HUES6 (cell line): ENCODE measurements at regions not wholly inside any gene's neighbourhood (a gene's known extent, or its start where the extent isn't known, plus 50 kb on each side); places are given as distances from the start of the nearest gene placed in this dataset.

Experiments
- H3K27ac ChIP-seq: 2 replicates; pipeline ENCODE4 v1.7.0; 2013; ENCODE audit warnings: low read depth, mild to moderate bottlenecking, low read length, inconsistent platforms
- H3K27me3 ChIP-seq: 2 replicates; pipeline ENCODE4 v1.6.1; 2013; ENCODE audit warnings: low read length; ENCODE audit not compliant: control insufficient read depth, insufficient read depth
- H3K36me3 ChIP-seq: 2 replicates; pipeline ENCODE4 v1.6.1; 2013; ENCODE audit warnings: low read length; ENCODE audit not compliant: control insufficient read depth, insufficient read depth
- H3K4me1 ChIP-seq: 2 replicates; pipeline ENCODE4 v1.6.1; 2013; ENCODE audit warnings: low read length; ENCODE audit not compliant: control insufficient read depth, insufficient read depth
- H3K4me3 ChIP-seq: 2 replicates; pipeline ENCODE4 v1.5.1; 2013; ENCODE audit warnings: low read depth, low read length
- H3K9ac ChIP-seq: one replicate; pipeline ENCODE4 v1.6.1; 2013; ENCODE audit warnings: mild to moderate bottlenecking, low read length
- H3K9me3 ChIP-seq: 2 replicates; pipeline ENCODE4 v1.6.1; 2013; ENCODE audit warnings: low read depth, low read length; ENCODE audit not compliant: control insufficient read depth, insufficient read depth

DNA sequence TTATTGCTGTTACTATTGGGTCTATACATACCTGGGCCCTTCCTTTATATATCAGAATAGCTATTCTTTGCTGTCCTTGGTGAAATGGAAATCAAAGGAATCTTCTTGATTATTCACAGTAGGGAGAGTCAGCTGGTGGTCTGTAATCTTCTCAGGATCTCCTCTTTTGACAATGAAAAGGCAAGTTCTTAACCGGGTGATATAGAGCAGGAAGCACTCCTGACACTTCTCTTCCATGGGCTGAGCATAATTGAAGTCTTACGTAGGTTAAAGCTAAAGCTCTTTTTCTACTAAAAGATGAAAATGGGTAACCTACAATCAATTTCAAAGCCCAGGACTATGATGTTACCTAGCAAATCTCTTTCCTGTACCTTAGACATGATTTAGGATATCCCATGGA, 274.9 kb upstream of the LCORL start:
- H3K9me3 ChIP-seq, result no peaks in the 10 kb centered on the region
- no peaks in the 10 kb centered on the region for H3K4me1 ChIP-seq
- H3K4me3 ChIP-seq, result no peak overlapping the region
- H3K27ac ChIP-seq, result no peak overlapping the region
- H3K27me3 ChIP-seq, result no peaks in the 10 kb centered on the region
- no peak overlapping the region for H3K9ac ChIP-seq
- no peaks in the 10 kb centered on the region for H3K36me3 ChIP-seq

DNA sequence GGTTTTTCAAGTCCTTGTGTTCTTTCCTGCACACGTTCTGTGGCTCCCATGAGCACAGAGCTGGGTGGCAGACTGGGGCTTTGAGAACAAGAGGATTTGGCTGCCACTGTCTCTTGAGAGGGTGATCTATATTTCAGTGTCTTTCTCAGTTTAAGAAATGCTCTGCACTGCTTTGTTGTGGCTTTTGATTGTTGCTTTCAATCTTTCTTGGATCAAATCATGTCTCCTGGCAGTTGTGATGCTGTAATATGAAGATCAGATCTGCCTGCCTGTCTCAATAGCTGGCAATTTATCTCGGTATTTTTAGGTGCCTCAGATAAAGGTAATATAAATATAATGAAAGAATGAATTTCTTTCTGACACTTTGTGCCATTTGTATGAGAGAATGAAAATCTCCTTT, 273.3 kb upstream of the LCORL start:
- Histone ChIP-seq H3K4me3 (no peak overlapping the region), H3K9me3 (no peaks in the 10 kb centered on the region), H3K27me3 (no peaks in the 10 kb centered on the region), H3K27ac (no peak overlapping the region), H3K9ac (no peak overlapping the region), H3K4me1 (no peaks in the 10 kb centered on the region), H3K36me3 (no peaks in the 10 kb centered on the region)

DNA sequence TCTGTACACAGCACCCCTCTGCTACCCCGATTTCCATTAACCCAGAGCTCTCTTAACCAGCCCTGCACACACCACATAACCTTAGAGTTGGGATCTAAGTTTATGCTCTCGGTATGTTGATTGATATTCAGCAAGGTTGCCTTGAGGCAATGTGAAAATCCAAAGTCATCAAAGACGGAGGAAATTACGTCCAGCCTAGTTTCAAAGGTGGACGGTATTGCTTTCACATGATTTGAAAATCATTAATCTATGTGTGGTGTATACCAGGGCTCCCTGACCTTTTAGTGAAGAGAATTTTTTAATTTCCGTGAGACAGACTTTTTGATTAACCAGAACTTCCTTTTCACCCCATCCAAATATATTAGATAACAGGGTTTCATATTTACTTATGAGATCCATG, 272.5 kb upstream of the LCORL start:
- H3K9me3 ChIP-seq, result no peaks in the 10 kb centered on the region
- no peak overlapping the region for H3K9ac ChIP-seq
- no peaks in the 10 kb centered on the region for H3K4me1 ChIP-seq
- no peak overlapping the region for H3K4me3 ChIP-seq
- H3K36me3 ChIP-seq, result no peaks in the 10 kb centered on the region
- no peak overlapping the region for H3K27ac ChIP-seq
- H3K27me3 ChIP-seq, result no peaks in the 10 kb centered on the region

DNA sequence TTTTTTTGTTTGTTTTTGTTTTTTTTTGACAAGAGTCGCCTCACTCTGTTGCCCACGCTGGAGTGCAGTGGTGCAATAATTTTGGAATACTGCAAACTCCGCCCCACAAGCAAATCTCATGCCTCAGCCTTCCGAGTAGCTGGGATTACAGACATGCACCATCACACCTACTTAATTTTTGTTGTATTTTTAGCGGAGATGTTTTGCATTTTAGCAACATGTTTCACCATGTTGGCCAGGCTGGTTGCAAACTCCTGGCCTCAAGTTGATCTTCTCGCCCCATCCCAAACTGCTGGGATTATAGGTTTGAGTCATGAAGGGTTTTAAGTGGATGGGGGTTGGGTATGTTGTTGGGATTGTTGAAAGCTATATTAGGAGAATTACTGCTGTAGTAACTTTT, 270.9 kb upstream of the LCORL start:
- H3K27me3 ChIP-seq, result no peaks in the 10 kb centered on the region
- H3K4me3 ChIP-seq, result no peak overlapping the region
- no peaks in the 10 kb centered on the region for H3K4me1 ChIP-seq
- H3K27ac ChIP-seq, result no peak overlapping the region
- no peak overlapping the region for H3K9ac ChIP-seq
- H3K36me3 ChIP-seq, result no peaks in the 10 kb centered on the region
- no peaks in the 10 kb centered on the region for H3K9me3 ChIP-seq

DNA sequence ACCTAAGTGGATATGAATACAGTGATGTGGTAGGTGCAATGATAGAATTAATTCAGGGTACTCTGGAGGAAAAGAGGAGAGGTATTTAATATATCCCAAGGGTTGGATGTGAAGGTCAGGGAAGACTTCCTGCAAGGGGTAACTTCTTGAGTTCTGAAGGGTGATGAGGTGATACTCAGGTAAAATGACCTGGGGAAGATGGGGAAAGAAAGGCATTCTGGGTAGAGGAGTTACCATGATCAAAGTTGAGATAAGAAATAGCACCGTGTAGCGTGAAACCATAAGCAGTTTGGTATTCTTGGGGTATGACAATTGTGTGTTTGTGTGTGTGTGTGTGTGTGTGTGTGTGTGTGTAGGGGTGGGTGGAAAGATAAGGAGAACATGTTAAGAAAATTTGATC, 270.4 kb upstream of the LCORL start:
- Histone ChIP-seq H3K9me3 (no peaks in the 10 kb centered on the region), H3K27me3 (no peaks in the 10 kb centered on the region), H3K4me1 (no peaks in the 10 kb centered on the region), H3K36me3 (no peaks in the 10 kb centered on the region), H3K27ac (no peak overlapping the region), H3K9ac (no peak overlapping the region), H3K4me3 (no peak overlapping the region)

DNA sequence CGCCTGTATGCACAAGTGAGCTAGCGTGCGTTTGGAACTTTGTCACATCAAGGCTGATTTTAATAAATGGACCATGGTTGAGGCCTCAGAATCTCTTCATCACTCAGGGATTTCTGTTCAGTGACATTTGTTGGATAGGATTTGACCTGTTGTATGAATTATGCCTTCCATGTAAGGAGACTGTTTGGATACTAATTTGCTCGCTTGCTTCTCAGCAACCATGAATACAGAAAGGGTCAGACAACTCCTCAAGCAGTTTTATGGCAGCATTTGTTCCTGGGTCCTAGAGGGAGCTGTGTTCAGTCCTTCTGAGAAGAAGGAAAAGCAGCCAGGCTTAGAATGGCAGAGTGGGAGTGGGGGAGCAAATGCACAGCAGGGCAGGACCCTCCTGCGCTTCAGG, 269.7 kb upstream of the LCORL start:
- Histone ChIP-seq H3K4me1 (no peaks in the 10 kb centered on the region), H3K27ac (no peak overlapping the region), H3K9me3 (no peaks in the 10 kb centered on the region), H3K9ac (no peak overlapping the region), H3K4me3 (no peak overlapping the region), H3K27me3 (no peaks in the 10 kb centered on the region), H3K36me3 (no peaks in the 10 kb centered on the region)

DNA sequence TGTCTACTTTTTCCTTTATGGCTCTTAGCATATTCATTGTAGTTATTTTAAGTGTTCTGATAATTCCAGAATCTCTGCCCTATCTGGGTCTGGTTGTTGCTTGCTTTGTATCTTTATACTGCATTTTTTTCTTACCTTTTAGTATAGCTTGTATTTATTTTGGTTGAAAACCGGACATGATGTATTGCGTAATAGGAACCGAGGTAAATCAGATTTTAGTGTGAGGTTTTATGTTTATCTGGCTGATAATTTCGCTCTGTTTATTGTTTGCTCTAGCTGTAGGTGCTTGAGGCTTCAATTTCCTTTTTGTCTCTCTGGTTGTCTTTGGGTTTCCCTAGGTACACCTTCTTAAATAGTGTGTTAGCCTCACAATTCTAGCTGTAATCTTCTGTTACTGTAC, 263.8 kb upstream of the LCORL start:
- Histone ChIP-seq H3K4me1 (no peaks in the 10 kb centered on the region), H3K36me3 (no peaks in the 10 kb centered on the region), H3K4me3 (no peak overlapping the region), H3K9ac (no peak overlapping the region), H3K9me3 (peaks cover 6% of the 10 kb centered on the region; the same call in 1 of the 2 replicates), H3K27ac (no peak overlapping the region), H3K27me3 (no peaks in the 10 kb centered on the region)

DNA sequence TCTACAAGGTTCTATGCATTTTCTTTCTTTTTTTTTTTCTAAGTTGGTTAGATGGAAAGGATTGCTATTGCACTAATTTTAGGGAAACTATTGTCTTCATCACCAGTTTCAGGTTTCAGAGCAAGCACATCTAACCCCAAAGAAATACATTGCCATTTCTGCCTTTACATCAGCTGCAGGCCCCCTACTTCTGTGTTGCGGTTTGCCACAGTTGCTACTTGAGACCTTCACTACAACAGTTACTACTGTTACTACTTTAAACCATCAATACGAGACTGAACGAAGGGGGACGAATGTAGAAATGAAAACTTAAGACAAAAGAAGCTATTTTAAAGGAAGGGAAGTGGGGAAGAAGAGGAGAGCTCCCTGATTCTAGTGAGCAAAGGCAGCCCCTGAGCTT, 256.7 kb upstream of the LCORL start:
- Histone ChIP-seq H3K4me1 (no peaks in the 10 kb centered on the region), H3K27me3 (no peaks in the 10 kb centered on the region), H3K27ac (no peak overlapping the region), H3K4me3 (no peak overlapping the region), H3K36me3 (no peaks in the 10 kb centered on the region), H3K9ac (no peak overlapping the region), H3K9me3 (no peaks in the 10 kb centered on the region; the same call in 1 of the 2 replicates)

DNA sequence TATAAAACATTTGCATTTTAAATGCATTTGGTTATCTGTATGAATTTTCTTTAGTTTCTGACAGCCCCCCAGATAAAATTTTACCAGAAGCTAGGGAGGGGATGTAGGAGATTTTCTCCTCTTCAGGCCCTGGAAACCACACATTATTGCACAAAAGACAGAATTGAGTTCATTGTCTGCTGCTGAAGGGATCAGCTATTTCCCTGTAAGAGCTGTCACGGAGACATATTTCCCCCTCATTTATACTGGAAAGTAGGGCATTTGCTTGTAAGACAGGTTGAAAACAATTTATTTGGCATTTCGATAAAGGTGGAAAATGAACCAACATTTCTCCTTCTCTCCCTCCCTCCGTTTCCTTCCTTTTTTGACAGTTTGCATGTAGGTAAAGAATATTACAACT, 241.3 kb upstream of the LCORL start:
- Histone ChIP-seq H3K4me3 (no peak overlapping the region), H3K9me3 (peaks cover 12% of the 10 kb centered on the region), H3K36me3 (no peaks in the 10 kb centered on the region), H3K9ac (no peak overlapping the region), H3K4me1 (no peaks in the 10 kb centered on the region), H3K27me3 (no peaks in the 10 kb centered on the region), H3K27ac (no peak overlapping the region)

DNA sequence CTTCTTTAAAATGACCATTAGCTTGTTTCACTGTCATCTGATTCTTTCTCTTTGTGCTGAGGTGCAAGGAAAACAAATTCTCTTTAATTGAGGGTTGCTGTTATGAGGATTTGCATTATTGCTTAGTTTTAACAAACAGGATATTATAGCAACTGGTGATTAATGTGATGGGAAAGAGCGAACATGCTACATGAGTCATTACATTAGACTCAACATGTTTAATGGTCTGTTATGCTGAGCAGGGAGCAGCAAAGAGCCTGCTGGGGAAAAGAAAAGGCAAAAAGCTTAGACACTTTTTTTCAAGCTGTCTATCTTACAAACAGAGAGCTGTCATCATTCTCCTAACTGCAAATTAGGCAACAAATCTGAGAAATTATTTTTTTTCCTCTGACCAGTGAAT, 230.5 kb upstream of the LCORL start:
- Histone ChIP-seq H3K27ac (no peak overlapping the region), H3K4me3 (no peak overlapping the region), H3K9me3 (0 out of 2 replicates have a peak, but pooled peaks cover under 1% of the 10 kb centered on the region), H3K36me3 (no peaks in the 10 kb centered on the region), H3K4me1 (no peaks in the 10 kb centered on the region), H3K27me3 (no peaks in the 10 kb centered on the region), H3K9ac (no peak overlapping the region)

DNA sequence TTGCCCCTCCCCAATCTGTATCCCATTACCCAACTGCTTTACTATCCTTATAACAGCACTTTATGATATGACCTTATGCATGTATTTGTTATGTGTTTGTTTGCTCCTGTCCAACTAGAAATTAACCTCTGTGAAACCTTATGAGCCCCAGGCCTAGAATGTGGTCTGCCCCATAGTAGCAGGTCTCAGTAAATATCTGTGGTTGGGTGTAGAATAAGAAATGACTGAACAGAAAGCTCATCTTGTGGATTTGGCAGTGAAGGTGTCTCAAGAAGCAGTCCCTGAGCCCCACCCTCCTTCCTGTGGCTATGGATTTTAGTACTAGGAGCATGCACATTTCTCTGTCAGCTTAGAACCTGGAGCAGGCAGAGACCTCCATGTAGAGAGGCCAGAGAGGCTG, 229.0 kb upstream of the LCORL start:
- Histone ChIP-seq H3K4me3 (no peak overlapping the region), H3K9me3 (no peaks in the 10 kb centered on the region), H3K27ac (no peak overlapping the region), H3K4me1 (no peaks in the 10 kb centered on the region), H3K27me3 (no peaks in the 10 kb centered on the region), H3K9ac (no peak overlapping the region), H3K36me3 (no peaks in the 10 kb centered on the region)

DNA sequence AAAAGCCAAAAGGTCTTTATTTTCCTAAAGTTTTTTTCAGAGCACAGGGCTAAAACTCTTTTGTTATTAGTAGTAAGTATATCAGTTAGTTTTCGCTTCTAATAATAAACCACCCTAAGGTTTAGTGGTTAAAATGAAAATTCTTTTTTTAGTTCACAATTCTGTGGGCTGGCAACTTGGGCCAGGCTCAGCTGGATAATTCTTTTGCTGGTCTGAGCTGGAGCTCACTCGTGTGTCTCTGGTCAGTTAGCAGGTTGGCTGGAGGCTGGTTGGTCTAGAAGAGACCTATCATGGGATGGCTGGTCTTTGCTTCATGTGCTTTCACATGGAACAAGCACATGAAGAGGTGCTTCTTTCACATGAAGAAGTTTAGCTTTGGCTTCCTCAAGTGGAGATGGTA, 227.1 kb upstream of the LCORL start:
- Histone ChIP-seq H3K4me3 (no peak overlapping the region), H3K9me3 (no peaks in the 10 kb centered on the region), H3K9ac (no peak overlapping the region), H3K4me1 (no peaks in the 10 kb centered on the region), H3K27me3 (no peaks in the 10 kb centered on the region), H3K27ac (no peak overlapping the region), H3K36me3 (no peaks in the 10 kb centered on the region)
